CD4-positive, alpha-beta T cell (primary cell): ENCODE measurements at regions not wholly inside any gene's neighbourhood (a gene's known extent, or its start where the extent isn't known, plus 50 kb on each side); places are given as distances from the start of the nearest gene placed in this dataset.

Experiments
- ATAC-seq: fragments of 200-7000 bp; cut with Tn5 transposase; one replicate; pipeline ENCODE4 v1.10.0; 2022; ENCODE audit warnings: mild to moderate bottlenecking; ENCODE audit not compliant: poor library complexity
- CTCF ChIA-PET: fragments of 350-600 bp; sonication (Branson Sonifier 250); formaldehyde crosslinking; loops from one replicate; lab custom pipeline; 2021; ENCODE audit warnings: antibody characterized with exemption, inconsistent platforms; lab: Charles Lee
- POLR2A ChIA-PET: fragments of 350-600 bp; sonication (Branson Sonifier 250); formaldehyde crosslinking; loops from one replicate; lab custom pipeline; 2021; ENCODE audit warnings: antibody characterized with exemption, inconsistent platforms; lab: Charles Lee
- DNase-seq, 14 experiments: peaks; one replicate each; pipeline ENCODE4 v3.0.0-alpha.2; 2013 to 2020; ENCODE audit warnings: mixed read lengths in 2 of 14
- H3K27ac ChIP-seq, 2 donors: one replicate each; pipeline versions ENCODE4 v1.5.1 to v1.7.0; 2013; ENCODE audit warnings: low read length in 2 of 2, low read depth in 1 of 2, mild to moderate bottlenecking in 1 of 2
- H3K27me3 ChIP-seq, 2 experiments: 1 replicate in 1 of 2; 2 replicates in 1 of 2; pipeline versions ENCODE4 v1.6.1 to v1.7.0; 2013; ENCODE audit warnings: low read length in 2 of 2, control low read depth in 1 of 2, mild to moderate bottlenecking in 1 of 2, moderate library complexity in 1 of 2; ENCODE audit not compliant: insufficient read depth in 2 of 2, control insufficient read depth in 1 of 2
- H3K36me3 ChIP-seq: one replicate; pipeline ENCODE4 v1.6.1; 2013; ENCODE audit warnings: low read length, control low read depth; ENCODE audit not compliant: insufficient read depth
- H3K4me1 ChIP-seq: one replicate; pipeline ENCODE4 v1.6.1; 2013; ENCODE audit warnings: low read length, control low read depth; ENCODE audit not compliant: insufficient read depth
- H3K4me3 ChIP-seq: one replicate; pipeline ENCODE4 v1.5.1; 2013; ENCODE audit warnings: mild to moderate bottlenecking, low read length, moderate library complexity
- H3K9me3 ChIP-seq, 2 experiments: 1 replicate in 1 of 2; 2 replicates in 1 of 2; pipeline versions ENCODE4 v1.6.1 to v1.7.0; 2013; ENCODE audit warnings: low read length in 2 of 2, mild to moderate bottlenecking in 2 of 2, control low read depth in 1 of 2, moderate library complexity in 1 of 2; ENCODE audit not compliant: control insufficient read depth in 1 of 2, insufficient read depth in 1 of 2
- H3K27ac Mint-ChIP-seq: one replicate; pipeline ENCODE4 v1.8.0; 2020; ENCODE audit warnings: mixed read lengths
- H3K27me3 Mint-ChIP-seq: one replicate; pipeline ENCODE4 v1.8.0; 2021; ENCODE audit warnings: mixed read lengths
- H3K36me3 Mint-ChIP-seq: one replicate; pipeline ENCODE4 v1.8.0; 2021; ENCODE audit warnings: low read depth, mixed read lengths
- H3K4me1 Mint-ChIP-seq: one replicate; pipeline ENCODE4 v1.8.0; 2021; ENCODE audit warnings: low read depth, mixed read lengths
- H3K4me3 Mint-ChIP-seq: one replicate; pipeline ENCODE4 v1.8.0; 2020; ENCODE audit warnings: mild to moderate bottlenecking, mixed read lengths
- H3K9me3 Mint-ChIP-seq: one replicate; pipeline ENCODE4 v1.8.0; 2020; ENCODE audit warnings: mixed read lengths
- CTCF ChIP-seq: fragments of 200-600 bp; IDR thresholded peaks from one replicate; pipeline ENCODE4 v1.8.0; 2022; ENCODE audit warnings: antibody characterized with exemption, mild to moderate bottlenecking
- intact Hi-C, 2 experiments: fragments of 100-400 bp; cut with DNase I in 1 of 2; cut with micrococcal nuclease in 1 of 2; formaldehyde crosslinking; loops; one replicate each; pipeline versions ENCODE4 v1.15.1 to v1.9.0; 2023 to 2025; cut with DNase I, micrococcal nuclease

- Histone ChIP-seq H3K36me3 (no peaks in the 10 kb centered on the region), H3K9me3 (peaks cover 0 to 8% of the 10 kb centered on the region in 2 experiments), H3K27ac (no peak overlapping the region), H3K4me1 (no peaks in the 10 kb centered on the region), H3K4me3 (no peak overlapping the region), H3K27me3 (peaks cover 0 to 5% of the 10 kb centered on the region in 2 experiments)
- Mint-ChIP-seq H3K9me3 (peaks cover 2% of the 10 kb centered on the region), H3K4me3 (no peak overlapping the region), H3K4me1 (no peaks in the 10 kb centered on the region), H3K36me3 (no peaks in the 10 kb centered on the region), H3K27me3 (no peaks in the 10 kb centered on the region), H3K27ac (no peak overlapping the region)
- DNase-seq (no peak), ATAC-seq (no peak)
- no peak for TF ChIP-seq CTCF
- ChIA-PET POLR2A (interaction anchor here (0.7 kb wide), 1 partner anchor 65 kb away, joined by 3 read pairs; no protein-coding TSS in a partner anchor), CTCF (no interaction called here)
- intact Hi-C loops, result no loop called here
Measured at GRCh38 chr15:70602834-70603560, 160.4 kb downstream of the UACA start.

- H3K27me3 Mint-ChIP-seq, result no peaks in the 10 kb centered on the region
- ATAC-seq (no peak), DNase-seq (no peak)
- Histone ChIP-seq H3K36me3 (no peaks in the 10 kb centered on the region), H3K4me1 (no peaks in the 10 kb centered on the region), H3K27ac (no peak overlapping the region), H3K9me3 (peaks cover 0 to 8% of the 10 kb centered on the region in 2 experiments), H3K4me3 (no peak overlapping the region), H3K27me3 (peaks cover 0 to 5% of the 10 kb centered on the region in 2 experiments)
- H3K27ac Mint-ChIP-seq, result no peak overlapping the region
- H3K4me3 Mint-ChIP-seq, result no peak overlapping the region
- ChIA-PET POLR2A (interaction anchor here (0.7 kb wide), 1 partner anchor 66 kb away, joined by 3 read pairs; no protein-coding TSS in a partner anchor), CTCF (no interaction called here)
- intact Hi-C loops, result no loop called here
- H3K4me1 Mint-ChIP-seq, result no peaks in the 10 kb centered on the region
- no peak for TF ChIP-seq CTCF
- peaks cover 2% of the 10 kb centered on the region for H3K9me3 Mint-ChIP-seq
- no peaks in the 10 kb centered on the region for H3K36me3 Mint-ChIP-seq
Measured at GRCh38 chr15:70602281-70602680, 161.1 kb downstream of the UACA start.

GRCh38 chr15:70597945-70598344, 165.4 kb downstream of the UACA start:
- H3K9me3 Mint-ChIP-seq, result peaks cover 9% of the 10 kb centered on the region

More at GRCh38 chr15:70597945-70598344, 165.4 kb downstream of the UACA start:
- DNase-seq (no peak), ATAC-seq (no peak)
- H3K36me3 Mint-ChIP-seq, result no peaks in the 10 kb centered on the region
- H3K4me1 ChIP-seq, result no peaks in the 10 kb centered on the region
- H3K4me1 Mint-ChIP-seq, result no peaks in the 10 kb centered on the region
- no peak overlapping the region for H3K4me3 Mint-ChIP-seq
- ChIA-PET CTCF (no interaction called here), POLR2A (no interaction called here)
- intact Hi-C loops, result no loop called here
- peaks cover 8 to 10% of the 10 kb centered on the region in 2 experiments for H3K9me3 ChIP-seq
- no peak overlapping the region for H3K27ac ChIP-seq
- H3K27me3 Mint-ChIP-seq, result no peaks in the 10 kb centered on the region
- no peak overlapping the region for H3K27ac Mint-ChIP-seq
- H3K36me3 ChIP-seq, result no peaks in the 10 kb centered on the region
- no peak overlapping the region for H3K4me3 ChIP-seq
- peaks cover 0 to 5% of the 10 kb centered on the region in 2 experiments for H3K27me3 ChIP-seq
- TF ChIP-seq CTCF, result no peak
